NCI-H526 (cell line): ENCODE measurements at regions not wholly inside any gene's neighbourhood (a gene's known extent, or its start where the extent isn't known, plus 50 kb on each side); places are given as distances from the start of the nearest gene placed in this dataset.

Experiments
- DNase-seq, 2 experiments: peaks; one replicate each; lab custom pipeline; 2025; lab: John Stamatoyannopoulos, UW

GRCh38 chr1:199698222-199698621 lies 329.3 kb upstream of the NR5A2 start:
- DNase-seq = no peak

GRCh38 chr1:199700551-199700950 lies 327.0 kb upstream of the NR5A2 start:
- DNase-seq = no peak

- DNase-seq = no peak
Observed at GRCh38 chr1:199701726-199702125, 325.8 kb upstream of the NR5A2 start.

GRCh38 chr1:199704231-199704630 lies 323.3 kb upstream of the NR5A2 start:
- no peak for DNase-seq

- no peak for DNase-seq
Observed at GRCh38 chr1:199705825-199706224, 321.7 kb upstream of the NR5A2 start.

- DNase-seq = no peak
Observed at GRCh38 chr1:199706826-199707606, 320.5 kb upstream of the NR5A2 start.

GRCh38 chr1:199710974-199711373 lies 316.5 kb upstream of the NR5A2 start:
- DNase-seq = no peak

- no peak for DNase-seq
Observed at GRCh38 chr1:199716729-199717128, 310.8 kb upstream of the NR5A2 start.

- DNase-seq = no peak
Observed at GRCh38 chr1:199719156-199719842, 308.2 kb upstream of the NR5A2 start.

DNA sequence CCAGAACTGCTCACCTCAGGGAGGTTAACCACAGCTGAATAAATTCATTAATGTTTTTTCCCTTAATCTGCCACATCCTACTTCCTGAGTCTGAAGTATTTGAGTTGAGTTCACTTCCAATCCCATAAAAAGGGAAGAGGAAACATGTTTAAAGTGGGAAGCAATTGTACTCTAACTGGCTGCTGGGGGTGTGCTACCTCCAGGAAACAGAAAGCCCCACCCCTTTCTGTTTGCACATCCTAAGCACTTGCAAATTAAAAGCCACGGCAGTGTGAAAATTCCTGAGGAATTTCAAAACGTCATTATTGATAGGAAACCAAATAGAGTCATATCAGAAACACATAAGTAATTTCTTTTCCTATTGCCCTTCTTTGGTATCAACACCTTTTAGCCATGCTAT lies 307.0 kb upstream of the NR5A2 start:
- no peak for DNase-seq

- DNase-seq = no peak
Observed at GRCh38 chr1:199721001-199721400, 306.5 kb upstream of the NR5A2 start.

DNA sequence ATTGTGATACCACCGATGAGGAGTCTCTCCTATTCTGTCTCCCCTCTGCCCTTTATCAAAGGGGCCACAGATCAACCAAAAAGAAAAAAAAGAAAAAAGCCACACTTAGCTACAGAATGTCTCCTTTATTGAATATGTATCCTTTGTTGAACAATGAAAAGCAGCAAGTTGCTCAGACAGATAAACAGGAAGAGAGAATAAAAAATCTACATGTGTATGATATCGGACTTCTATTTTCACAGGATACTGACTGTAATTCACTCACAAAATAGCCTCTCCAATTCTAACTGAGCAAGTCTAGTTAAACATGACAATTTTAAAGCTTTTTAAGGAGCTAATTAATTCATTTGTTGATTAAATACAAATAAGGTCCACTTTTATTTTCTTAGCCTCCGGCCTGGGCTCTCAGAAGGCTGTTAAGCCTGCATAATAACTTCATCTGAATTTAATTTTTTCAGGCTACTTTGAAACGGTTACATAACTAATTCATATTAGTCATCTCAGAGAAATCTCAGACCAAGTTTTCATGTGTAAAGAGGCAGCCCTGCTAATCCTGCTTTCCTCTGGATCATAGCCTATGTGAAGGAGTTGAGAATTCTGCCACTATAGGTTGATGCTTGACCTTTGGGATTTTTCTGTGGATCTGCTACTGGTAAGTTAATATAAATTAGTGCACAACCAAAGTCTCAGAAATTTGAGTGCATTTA lies 304.1 kb upstream of the NR5A2 start:
- DNase-seq = no peak

- DNase-seq = no peak
Observed at GRCh38 chr1:199724049-199724448, 303.5 kb upstream of the NR5A2 start.

DNA sequence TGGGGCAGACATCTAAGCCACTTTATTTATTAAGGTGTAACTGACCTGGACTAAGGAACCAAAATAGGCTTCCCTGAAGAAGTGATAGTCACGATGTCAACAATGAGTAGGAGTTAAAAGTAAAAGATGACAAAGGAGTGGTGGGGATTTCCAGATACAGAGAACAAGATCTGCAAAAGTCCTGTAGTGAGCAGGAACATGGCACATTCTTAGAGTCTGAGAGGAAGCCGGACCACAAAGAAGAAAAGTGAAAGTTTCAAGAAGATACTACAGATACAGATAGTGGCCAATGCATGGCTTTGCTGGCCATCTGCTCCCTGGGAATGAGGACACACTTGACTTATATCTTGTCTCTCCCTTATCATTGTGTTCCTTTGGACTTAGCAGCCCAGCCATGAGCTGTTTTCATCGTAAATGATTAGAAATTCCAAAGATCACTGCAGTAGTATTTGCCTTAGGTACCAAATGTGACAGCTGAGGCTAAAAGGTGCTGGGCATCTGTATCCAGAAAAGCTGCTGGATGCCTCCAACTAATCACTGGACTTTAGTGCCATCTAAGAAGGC lies 302.4 kb upstream of the NR5A2 start:
- DNase-seq = no peak

- DNase-seq = no peak
Observed at GRCh38 chr1:199727682-199728081, 299.8 kb upstream of the NR5A2 start.

- DNase-seq = no peak
Observed at GRCh38 chr1:199728345-199728744, 299.2 kb upstream of the NR5A2 start.

DNA sequence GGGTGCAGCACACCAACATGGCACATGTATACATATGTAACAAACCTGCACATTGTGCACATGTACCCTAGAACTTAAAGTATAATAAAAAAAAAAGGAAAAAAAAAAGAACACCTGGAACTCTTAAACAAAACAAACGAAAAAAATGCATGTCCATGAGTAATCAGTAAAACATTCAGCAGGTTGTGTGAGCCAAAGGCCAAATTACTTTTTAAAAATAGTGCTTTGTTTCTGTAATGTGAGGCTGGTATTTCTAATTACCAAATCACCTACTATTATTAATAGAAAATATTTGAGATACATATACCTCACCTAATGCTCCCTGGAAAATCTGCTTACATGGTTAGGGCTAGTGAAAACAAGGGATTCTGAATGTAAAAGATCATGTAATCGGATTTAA lies 294.4 kb upstream of the NR5A2 start:
- DNase-seq = no peak

GRCh38 chr1:199734186-199734585 lies 293.3 kb upstream of the NR5A2 start:
- no peak for DNase-seq

GRCh38 chr1:199735660-199736059 lies 291.9 kb upstream of the NR5A2 start:
- no peak for DNase-seq

GRCh38 chr1:199736646-199737045 lies 290.9 kb upstream of the NR5A2 start:
- no peak for DNase-seq

DNA sequence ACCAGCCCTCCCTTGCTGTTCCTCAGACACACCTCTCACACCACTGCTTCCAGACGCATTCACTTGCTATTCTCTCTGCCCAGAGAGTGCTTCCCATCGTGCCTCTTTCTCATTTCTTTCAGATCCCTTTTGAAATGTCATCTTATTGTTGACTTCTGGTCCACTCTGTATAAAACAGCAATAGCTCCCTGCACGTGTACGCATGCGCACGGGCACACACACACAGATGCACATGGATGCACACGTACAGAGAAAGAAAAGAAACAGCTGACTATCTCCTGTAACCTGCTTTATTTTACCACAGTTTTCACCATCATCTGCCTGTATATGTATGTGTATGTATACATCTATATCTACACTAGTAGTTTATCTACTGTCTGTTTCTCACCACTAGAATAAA lies 285.9 kb upstream of the NR5A2 start:
- DNase-seq = no peak

DNA sequence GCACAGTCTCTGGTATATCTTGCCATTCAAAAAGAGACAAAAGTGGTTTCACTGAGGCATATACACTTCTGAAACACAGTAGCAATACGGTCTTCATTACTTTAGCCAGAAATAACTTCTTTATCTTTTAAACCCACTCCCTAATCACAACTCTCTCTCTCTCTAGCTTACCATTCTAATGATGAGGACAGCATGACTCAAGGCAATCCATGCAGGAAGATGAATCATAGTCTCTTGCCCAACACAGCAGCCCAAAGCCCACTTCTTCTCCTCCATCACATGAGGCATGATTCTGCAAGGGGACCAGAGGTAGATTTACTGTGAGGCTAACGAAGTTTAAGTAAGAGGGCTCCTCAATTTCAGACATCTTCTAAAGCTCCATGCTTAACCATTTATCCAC lies 285.0 kb upstream of the NR5A2 start:
- no peak for DNase-seq

DNA sequence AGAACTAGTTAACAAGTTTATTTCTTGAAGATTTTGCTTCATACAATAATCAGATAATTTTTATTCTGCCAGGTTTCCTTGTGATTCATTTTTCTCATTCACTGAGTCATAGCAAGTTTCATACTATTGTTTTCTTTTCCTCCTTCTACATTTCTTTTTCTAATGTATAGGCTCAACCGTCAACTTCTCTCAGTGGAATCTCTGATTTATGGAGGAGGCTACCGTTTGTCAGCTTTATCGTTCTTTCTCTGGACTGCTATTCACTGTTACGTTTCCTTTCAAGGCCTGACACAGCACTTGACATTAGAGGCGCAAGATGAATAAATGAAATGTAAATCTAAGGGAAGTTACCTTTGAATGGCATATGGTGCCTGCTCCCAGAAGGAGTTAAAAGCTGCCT lies 284.3 kb upstream of the NR5A2 start:
- DNase-seq = no peak
